ENCODE measurements at regions not wholly inside any gene's neighbourhood (a gene's known extent, or its start where the extent isn't known, plus 50 kb on each side); places are given as distances from the start of the nearest gene placed in this dataset.

GRCh38 chr1:72620453-72620852 lies 338.1 kb upstream of the NEGR1 start:
- no peak overlapping the region for H3K27ac Mint-ChIP-seq (ENCODE audit: unreplicated experiment)
- no peaks in the 10 kb centered on the region for H3K9me3 Mint-ChIP-seq (ENCODE audit: unreplicated experiment)
- H3K4me1 Mint-ChIP-seq (ENCODE audit: low read depth, unreplicated experiment): no peaks in the 10 kb centered on the region
- H3K4me3 Mint-ChIP-seq (ENCODE audit: unreplicated experiment): no peak overlapping the region
- no peak for TF ChIP-seq CTCF (IDR thresholded peaks at IDR 0.05; ENCODE audit: partially characterized antibody, unreplicated experiment)
- no peaks in the 10 kb centered on the region for H3K27me3 Mint-ChIP-seq (ENCODE audit: unreplicated experiment)
- no peaks in the 10 kb centered on the region for H3K36me3 Mint-ChIP-seq (ENCODE audit: unreplicated experiment)
- no peak for DNase-seq

GRCh38 chr1:72606216-72606810 lies 324.0 kb upstream of the NEGR1 start:
- Mint-ChIP-seq H3K9me3 (ENCODE audit: unreplicated experiment) (no peaks in the 10 kb centered on the region), H3K4me1 (ENCODE audit: low read depth, unreplicated experiment) (peaks cover 2% of the 10 kb centered on the region), H3K36me3 (ENCODE audit: unreplicated experiment) (no peaks in the 10 kb centered on the region), H3K27ac (ENCODE audit: unreplicated experiment) (no peak overlapping the region), H3K4me3 (ENCODE audit: unreplicated experiment) (no peak overlapping the region), H3K27me3 (ENCODE audit: unreplicated experiment) (no peaks in the 10 kb centered on the region)
- TF ChIP-seq CTCF (IDR thresholded peaks at IDR 0.05; ENCODE audit: partially characterized antibody, unreplicated experiment): no peak
- DNase-seq: no peak

- H3K36me3 Mint-ChIP-seq (ENCODE audit: unreplicated experiment): no peaks in the 10 kb centered on the region
- no peak for DNase-seq
- H3K4me3 Mint-ChIP-seq (ENCODE audit: unreplicated experiment): no peak overlapping the region
- no peaks in the 10 kb centered on the region for H3K9me3 Mint-ChIP-seq (ENCODE audit: unreplicated experiment)
- no peak overlapping the region for H3K27ac Mint-ChIP-seq (ENCODE audit: unreplicated experiment)
- H3K4me1 Mint-ChIP-seq (ENCODE audit: low read depth, unreplicated experiment): peaks cover 2% of the 10 kb centered on the region
- TF ChIP-seq CTCF (IDR thresholded peaks at IDR 0.05; ENCODE audit: partially characterized antibody, unreplicated experiment): no peak
- H3K27me3 Mint-ChIP-seq (ENCODE audit: unreplicated experiment): no peaks in the 10 kb centered on the region
Measured at GRCh38 chr1:72601035-72601674, 318.8 kb upstream of the NEGR1 start.

GRCh38 chr1:72586023-72586685 lies 303.8 kb upstream of the NEGR1 start:
- Mint-ChIP-seq H3K27ac (ENCODE audit: unreplicated experiment) (no peak overlapping the region), H3K4me3 (ENCODE audit: unreplicated experiment) (no peak overlapping the region), H3K27me3 (ENCODE audit: unreplicated experiment) (no peaks in the 10 kb centered on the region), H3K36me3 (ENCODE audit: unreplicated experiment) (no peaks in the 10 kb centered on the region), H3K4me1 (ENCODE audit: low read depth, unreplicated experiment) (peaks cover 3% of the 10 kb centered on the region), H3K9me3 (ENCODE audit: unreplicated experiment) (no peaks in the 10 kb centered on the region)
- no peak for DNase-seq
- no peak for TF ChIP-seq CTCF (IDR thresholded peaks at IDR 0.05; ENCODE audit: partially characterized antibody, unreplicated experiment)

GRCh38 chr1:72579629-72580028 lies 297.3 kb upstream of the NEGR1 start:
- Mint-ChIP-seq H3K4me1 (ENCODE audit: low read depth, unreplicated experiment) (no peaks in the 10 kb centered on the region), H3K36me3 (ENCODE audit: unreplicated experiment) (no peaks in the 10 kb centered on the region), H3K4me3 (ENCODE audit: unreplicated experiment) (no peak overlapping the region), H3K27ac (ENCODE audit: unreplicated experiment) (no peak overlapping the region), H3K9me3 (ENCODE audit: unreplicated experiment) (no peaks in the 10 kb centered on the region), H3K27me3 (ENCODE audit: unreplicated experiment) (no peaks in the 10 kb centered on the region)
- no peak for TF ChIP-seq CTCF (IDR thresholded peaks at IDR 0.05; ENCODE audit: partially characterized antibody, unreplicated experiment)
- DNase-seq: no peak

Data from glutamatergic neuron (in vitro differentiated cells).